SH-SY5Y (cell line): ENCODE measurements at regions not wholly inside any gene's neighbourhood (a gene's known extent, or its start where the extent isn't known, plus 50 kb on each side); places are given as distances from the start of the nearest gene placed in this dataset.

Experiments used
- GATA2 ChIP-seq: IDR thresholded peaks from 2 replicates; pipeline ENCODE4 v1.6.1; 2011; ENCODE audit warnings: mild to moderate bottlenecking, low read depth, low read length
- GATA3 ChIP-seq: IDR thresholded peaks from 2 replicates; pipeline ENCODE4 v1.6.1; 2011; ENCODE audit warnings: low read depth, mild to moderate bottlenecking, low read length, moderate library complexity

DNA sequence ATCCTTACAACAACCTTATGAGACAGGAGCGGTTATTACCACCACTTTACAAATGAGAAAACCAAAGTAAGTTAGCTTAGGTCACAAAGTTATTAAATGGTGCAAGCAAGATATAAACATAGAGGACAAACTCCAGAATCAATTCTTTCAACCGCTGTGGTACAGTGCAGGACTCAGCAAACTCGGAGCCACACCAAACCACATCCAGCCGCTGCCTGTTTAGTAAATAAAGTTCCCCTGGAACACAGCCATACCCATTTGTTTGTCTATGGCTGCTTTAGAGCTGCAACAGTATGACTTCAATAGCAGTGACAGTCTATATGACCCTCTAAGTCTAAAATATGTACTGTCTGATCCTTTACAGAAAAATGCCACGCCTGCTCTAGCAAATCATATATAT lies 1567.2 kb upstream of the WWC1 start:
- no peak for TF ChIP-seq GATA2
- no peak for TF ChIP-seq GATA3

DNA sequence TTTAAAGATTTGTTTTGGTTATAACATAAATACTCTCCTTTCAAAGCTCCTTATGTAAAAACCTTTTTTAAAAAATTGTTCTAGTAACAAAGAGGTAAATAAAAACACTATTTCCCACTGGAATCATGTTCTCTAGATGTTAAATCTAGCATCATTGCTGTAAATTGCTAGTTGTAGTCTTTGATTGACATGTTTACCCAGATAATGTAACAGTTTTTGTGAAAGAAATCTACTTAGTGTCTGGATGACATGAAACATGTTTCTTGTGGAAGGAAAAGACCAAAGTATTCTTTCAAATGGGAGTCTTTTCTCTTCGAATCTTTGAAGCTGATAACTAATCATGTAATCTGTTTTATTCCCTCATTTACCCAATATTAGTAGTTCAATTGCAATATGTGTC lies 1565.9 kb upstream of the WWC1 start:
- no peak for TF ChIP-seq GATA2
- TF ChIP-seq GATA3, result no peak

DNA sequence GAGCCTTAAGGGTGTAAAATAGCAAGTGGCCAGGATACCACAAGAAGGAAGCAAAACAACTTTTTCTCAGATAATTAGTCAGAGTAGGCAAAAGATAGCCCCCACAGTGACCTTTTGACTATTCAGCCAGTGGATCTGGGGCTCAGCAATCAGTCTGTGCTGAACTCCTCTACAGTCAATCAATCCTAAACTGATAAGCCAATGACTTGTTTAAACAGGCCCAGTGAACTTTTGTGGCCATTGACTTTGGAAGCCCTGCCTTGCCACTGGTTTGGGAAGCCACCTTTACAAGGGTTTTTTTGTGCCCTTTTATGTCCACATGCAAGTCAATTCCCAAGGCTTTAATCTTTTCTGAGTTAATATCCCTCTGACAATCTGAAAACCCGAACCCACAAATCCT lies 1565.0 kb upstream of the WWC1 start:
- TF ChIP-seq GATA2, result no peak
- TF ChIP-seq GATA3, result no peak

DNA sequence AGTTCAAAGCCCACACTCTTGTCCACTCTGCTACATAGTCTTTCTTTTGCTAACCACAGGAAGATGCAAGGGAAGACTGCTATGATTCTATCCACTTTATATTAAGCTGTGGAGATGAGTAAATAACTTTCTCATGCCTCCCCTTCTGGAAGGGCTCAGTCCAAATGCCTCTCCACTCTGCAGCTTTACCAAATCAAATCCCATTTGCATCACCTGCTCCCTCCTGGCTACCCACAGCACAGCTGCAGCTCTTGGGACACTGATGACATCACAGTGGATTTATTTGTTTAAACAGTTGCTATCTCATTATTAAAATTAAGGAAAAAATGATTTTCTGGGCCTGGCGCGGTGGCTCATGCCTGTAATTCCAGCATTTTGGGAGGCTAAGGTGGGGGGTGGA lies 1544.9 kb upstream of the WWC1 start:
- TF ChIP-seq GATA3, result no peak
- TF ChIP-seq GATA2, result no peak

DNA sequence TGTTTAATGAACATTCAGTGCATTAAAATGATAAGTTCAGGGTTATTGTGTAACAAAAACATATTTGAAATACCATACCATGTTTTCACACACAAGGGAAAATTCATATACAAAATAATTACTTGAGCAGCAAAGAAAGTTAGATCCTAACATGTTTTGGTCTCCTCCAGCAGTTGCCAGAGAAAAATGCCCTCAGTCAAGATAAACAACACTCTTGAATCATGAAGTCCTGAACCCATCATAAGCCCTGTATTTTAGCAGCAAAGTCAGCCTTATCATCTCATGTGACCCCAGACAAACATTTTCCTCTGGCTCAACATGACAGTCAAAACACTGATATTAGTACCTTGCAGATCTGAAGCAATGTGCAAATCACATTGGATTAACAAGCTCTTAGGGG lies 1541.1 kb upstream of the WWC1 start:
- TF ChIP-seq GATA3 (no peak), GATA2 (no peak)

DNA sequence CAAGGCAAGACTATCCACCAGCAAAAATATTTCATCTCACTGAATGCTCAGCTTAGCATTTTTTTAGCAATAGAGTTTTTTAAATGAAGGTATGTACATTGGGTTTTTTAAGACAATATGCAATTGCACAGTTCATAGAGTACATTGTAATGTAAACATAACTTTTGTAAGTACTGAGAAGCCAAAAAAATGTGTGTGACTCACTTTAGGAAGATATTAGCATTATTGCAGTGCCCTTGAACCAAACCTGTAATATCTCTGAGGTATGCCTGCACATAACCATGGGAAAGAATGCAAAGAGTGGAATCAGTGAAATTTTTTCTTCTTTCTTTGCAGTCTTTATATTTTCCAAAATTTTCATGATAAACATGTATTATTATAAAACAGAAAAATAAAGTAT lies 1533.3 kb upstream of the WWC1 start:
- TF ChIP-seq GATA3, result no peak
- no peak for TF ChIP-seq GATA2

DNA sequence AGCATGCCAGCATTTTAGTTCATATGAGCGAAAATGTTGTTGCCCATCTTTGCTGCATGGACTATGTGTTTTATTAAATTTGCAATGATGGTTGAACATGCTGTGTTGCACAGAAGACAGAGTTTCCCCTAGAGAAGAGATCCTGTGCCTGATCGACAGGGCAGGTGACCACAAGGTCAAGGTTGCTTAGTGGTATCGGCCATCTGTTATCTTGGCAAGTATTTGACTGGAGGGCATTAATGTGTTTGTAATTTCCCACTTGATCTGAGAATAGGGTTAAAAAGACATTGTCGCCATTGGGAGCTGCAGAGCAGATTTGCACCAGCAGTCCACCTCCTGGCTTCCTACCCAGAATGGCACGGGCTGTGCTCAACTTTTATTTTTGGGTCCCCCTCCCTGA lies 1523.6 kb upstream of the WWC1 start:
- TF ChIP-seq GATA3 (no peak), GATA2 (peak; percentile 83)

DNA sequence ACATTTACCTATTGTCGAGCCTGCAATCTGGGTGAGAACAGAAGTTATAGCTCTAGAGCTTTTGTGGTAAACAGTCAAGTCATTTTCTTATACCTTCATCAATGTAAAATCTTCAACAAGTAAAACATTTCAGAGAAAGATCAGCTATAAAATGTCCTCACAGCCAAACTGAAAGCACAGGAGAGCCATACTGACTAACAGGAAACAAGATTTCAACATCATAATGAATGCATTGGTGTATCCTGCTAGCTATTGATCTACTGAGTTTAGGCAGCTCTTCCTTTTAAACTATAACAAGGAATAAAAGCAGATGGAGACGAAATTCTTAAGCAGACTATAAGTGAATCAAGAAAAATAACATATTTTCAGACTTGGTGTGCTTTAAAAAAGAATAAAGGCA lies 1522.9 kb upstream of the WWC1 start:
- no peak for TF ChIP-seq GATA3
- TF ChIP-seq GATA2, result no peak

DNA sequence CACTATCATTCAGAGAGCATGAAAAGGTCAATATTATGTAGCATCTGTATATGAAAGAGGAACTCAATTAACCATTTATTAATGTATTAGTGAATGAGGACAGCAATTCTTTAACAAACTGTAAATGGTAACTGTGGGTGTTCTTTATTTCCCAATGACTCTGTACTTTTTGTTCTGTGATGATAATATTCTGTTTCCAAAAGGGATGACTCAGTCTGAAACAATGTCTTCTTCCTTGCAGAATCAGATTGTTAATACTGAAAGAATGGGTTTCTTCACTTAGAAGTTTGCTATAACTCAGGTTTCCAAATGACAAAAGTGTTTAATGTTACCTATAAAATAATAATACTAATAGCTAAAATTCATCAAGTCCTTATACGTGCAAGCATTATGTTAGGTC lies 1518.7 kb upstream of the WWC1 start:
- TF ChIP-seq GATA2 (no peak), GATA3 (no peak)

DNA sequence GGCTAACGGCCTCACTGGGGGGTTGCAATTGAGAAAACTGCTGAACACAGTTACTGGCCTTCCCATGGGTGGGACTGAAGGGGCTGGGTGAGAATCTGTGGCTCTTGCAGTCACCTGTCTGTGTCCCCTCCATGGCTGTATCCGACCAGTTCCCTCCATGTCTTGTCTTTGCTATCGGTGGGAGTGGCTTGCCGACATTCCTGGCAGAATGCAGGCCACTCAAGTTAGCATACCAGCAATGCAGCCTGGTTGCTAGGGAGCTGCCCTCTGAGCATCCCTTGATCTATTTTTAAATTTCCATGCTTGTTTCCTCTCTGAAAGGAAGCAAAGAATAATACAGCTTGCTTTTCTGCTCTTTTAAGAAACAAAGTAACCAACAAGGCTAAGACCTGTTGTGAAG lies 1509.7 kb upstream of the WWC1 start:
- TF ChIP-seq GATA2 (no peak), GATA3 (no peak)

DNA sequence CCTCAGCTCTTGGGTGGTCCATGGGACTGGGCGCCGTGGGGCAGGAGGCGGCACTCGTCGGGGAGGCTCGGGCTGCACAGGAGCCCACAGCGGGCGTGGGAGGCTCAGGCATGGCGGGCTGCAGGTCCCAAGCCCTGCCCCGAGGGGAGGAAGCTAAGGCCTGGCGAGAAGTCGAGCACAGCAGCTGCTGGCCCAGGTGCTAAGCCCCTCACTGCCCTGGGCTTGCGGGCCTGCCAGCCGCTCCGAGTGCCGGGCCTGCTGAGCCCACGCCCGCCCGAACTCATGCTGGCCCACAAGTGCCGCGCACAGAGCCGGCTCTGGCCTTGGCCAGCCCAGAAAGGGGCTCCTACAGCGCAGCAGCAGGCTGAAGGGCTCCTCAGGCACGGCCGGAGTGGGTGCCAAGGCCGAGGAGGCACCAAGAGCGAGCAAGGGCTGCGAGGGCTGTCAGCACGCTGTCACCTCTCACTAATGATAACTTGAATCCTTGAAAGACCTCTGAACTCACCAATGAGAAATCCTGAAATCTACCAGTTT lies 1506.8 kb upstream of the WWC1 start:
- no peak for TF ChIP-seq GATA2
- no peak for TF ChIP-seq GATA3

DNA sequence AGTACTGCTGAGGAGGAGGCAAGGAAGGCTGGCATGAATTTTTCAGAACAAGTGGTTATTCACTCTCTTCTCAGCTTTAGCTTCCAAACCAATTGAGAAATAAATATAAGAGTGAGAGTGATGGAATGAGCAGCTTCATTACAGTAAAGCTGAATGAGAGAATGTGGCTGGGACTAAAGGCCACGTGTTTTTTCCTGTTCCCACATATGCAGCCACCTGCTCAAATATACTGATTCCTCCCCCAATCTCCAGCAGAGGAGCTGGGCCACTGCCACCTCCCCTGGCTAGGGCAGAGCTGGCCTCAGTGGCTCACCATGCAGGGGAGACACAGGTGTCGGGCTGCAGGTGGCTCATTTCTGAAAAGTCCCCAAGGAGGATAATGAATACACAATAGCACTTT lies 1505.3 kb upstream of the WWC1 start:
- no peak for TF ChIP-seq GATA2
- TF ChIP-seq GATA3, result no peak

DNA sequence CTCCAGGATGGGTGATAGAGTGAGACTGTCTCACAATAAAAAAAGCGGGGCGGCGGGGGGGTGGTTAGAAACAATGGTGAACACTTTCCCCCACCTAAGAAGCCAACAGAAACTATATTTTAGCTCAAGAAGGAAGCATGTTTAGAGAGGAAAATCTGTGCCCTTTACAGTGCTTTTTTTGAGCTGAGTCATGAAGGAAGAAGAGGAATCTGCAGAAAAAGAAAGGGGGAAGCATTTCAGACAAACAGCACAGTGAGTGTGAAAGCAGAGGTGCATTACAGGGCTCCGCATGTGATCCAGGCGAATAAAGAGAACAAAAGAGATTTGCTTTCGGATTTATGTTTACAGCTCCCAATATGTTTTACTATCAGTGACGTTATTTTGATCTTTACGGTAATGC lies 1504.6 kb upstream of the WWC1 start:
- TF ChIP-seq GATA3 (no peak), GATA2 (no peak)

DNA sequence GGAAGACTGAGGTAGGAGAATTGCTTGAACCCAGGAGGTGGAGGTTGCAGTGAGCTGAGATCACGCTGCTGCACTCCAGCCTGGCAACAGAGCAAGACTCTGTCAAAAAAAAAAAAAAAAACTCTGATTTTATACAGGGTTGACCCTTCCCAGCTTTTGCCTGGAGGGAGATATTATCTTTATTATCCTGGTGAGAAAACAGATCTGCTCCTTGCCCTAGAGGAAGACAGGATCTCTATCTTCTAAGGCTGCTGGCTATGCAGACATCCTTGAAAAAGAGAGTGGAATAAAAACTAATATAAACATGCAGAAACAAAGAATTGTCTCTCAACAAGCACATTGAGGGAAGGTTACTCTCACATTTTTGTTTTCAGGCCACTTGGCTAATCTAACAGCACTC lies 1503.4 kb upstream of the WWC1 start:
- TF ChIP-seq GATA2 (peak; percentile 80), GATA3 (0 out of 2 replicates have a peak, but pooled peaks have one; percentile 26)

DNA sequence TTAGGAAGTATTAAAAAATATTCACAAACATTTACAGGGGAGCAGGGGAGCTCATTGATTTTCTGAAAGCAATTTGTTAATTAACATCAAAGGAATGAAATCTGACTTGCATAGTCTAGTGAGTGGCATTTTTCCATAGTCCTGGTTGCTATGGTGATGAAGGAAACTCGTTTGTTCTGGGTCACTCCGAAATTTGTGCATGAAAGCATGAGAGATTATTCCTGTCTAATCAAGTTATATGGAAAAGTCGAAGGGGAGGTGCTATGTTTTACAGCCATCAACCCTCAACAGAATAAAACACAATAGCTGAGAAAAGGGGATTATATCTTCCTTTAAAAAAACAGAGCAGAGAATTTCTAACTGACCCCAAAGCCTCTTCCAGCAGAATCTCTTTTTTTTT lies 1495.7 kb upstream of the WWC1 start:
- TF ChIP-seq GATA3, result no peak
- no peak for TF ChIP-seq GATA2

DNA sequence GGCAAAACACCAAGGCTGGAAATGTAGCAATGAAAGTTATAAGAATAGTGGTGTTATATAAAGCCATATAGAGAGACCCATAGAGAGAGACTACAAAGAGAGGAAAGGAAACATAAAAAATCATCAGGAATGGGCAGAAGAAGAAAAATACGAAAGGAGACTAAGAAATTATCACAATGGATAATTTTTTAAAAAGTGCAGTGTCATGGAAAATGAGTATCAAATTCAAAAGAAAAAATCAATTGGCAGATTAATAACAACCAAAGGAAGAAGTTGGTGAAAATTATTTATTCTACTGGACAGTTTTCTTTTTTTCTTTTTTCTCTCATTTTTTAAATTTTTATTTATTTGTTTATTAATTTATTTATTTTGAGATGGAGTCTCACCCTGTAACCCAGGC lies 1488.4 kb upstream of the WWC1 start:
- TF ChIP-seq GATA2 (no peak), GATA3 (no peak)

DNA sequence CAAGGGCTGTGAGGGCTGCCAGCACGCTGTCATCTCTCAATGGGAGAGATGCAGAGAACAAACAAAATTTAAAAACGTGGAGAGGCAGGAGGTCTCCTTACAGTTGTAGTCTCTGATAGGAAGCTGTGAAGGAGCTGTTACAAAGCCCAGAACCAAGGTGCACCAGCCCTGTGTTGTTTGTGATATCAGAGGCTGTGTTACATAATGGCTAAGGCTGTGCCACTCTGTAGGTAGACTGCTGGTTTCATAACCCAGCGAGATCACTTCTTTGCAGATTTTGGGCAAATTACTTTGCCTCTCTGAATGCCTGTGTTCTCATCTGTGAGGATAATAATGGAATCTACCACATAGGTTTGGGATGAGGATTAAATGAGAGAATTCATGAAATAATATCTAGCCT lies 1480.7 kb upstream of the WWC1 start:
- TF ChIP-seq GATA2, result no peak
- no peak for TF ChIP-seq GATA3
